AG04450 (cell line): ENCODE measurements at regions not wholly inside any gene's neighbourhood (a gene's known extent, or its start where the extent isn't known, plus 50 kb on each side); places are given as distances from the start of the nearest gene placed in this dataset.

ENCODE experiments used
- CTCF ChIA-PET: fragments of 300-600, 350-600 bp; formaldehyde crosslinking; extraction: SDS; loops from one replicate; lab custom pipeline; 2022; ENCODE audit warnings: antibody characterized with exemption, inconsistent platforms; lab: Charles Lee
- POLR2A ChIA-PET: fragments of 350-600 bp; formaldehyde crosslinking; extraction: SDS; loops from one replicate; lab custom pipeline; 2021; ENCODE audit warnings: antibody characterized with exemption, inconsistent platforms; lab: Yijun Ruan, JAX
- DNase-seq: peaks from one replicate; pipeline ENCODE4 v3.0.0-alpha.2; 2011; ENCODE audit warnings: low read depth, low spot score
- H3K27ac ChIP-seq: one replicate; pipeline ENCODE4 v1.5.1; 2012; ENCODE audit warnings: low read depth, low read length, control low read depth
- H3K27me3 ChIP-seq: one replicate; pipeline ENCODE4 v1.6.0; 2012; ENCODE audit warnings: low read length; ENCODE audit not compliant: control insufficient read depth, insufficient read depth
- H3K4me3 ChIP-seq: 2 replicates; pipeline ENCODE4 v1.5.1; 2011; ENCODE audit warnings: mild to moderate bottlenecking, low read depth, low read length, control low read depth
- H3K9me3 ChIP-seq: 2 replicates; pipeline ENCODE4 v1.5.1; 2012; ENCODE audit warnings: low read length; ENCODE audit not compliant: control insufficient read depth, insufficient read depth
- CTCF ChIP-seq: IDR thresholded peaks from 2 replicates; pipeline ENCODE4 v1.5.1; 2011; ENCODE audit warnings: low read depth, low read length, control low read depth, inconsistent platforms

- Histone ChIP-seq H3K9me3 (no peaks in the 10 kb centered on the region; the same call in 1 of the 2 replicates), H3K27ac (no peak overlapping the region), H3K27me3 (no peaks in the 10 kb centered on the region), H3K4me3 (no peak overlapping the region)
- no peak for TF ChIP-seq CTCF
- POLR2A ChIA-PET, result no interaction called here
- CTCF ChIA-PET, result no interaction called here
- no peak for DNase-seq
Measured at GRCh38 chr18:45336448-45336847, 278.8 kb upstream of the SLC14A2 start.

GRCh38 chr18:45337477-45337876 lies 277.8 kb upstream of the SLC14A2 start:
- ChIA-PET POLR2A (no interaction called here), CTCF (no interaction called here)
- TF ChIP-seq CTCF, result no peak
- Histone ChIP-seq H3K4me3 (no peak overlapping the region), H3K9me3 (no peaks in the 10 kb centered on the region; the same call in 1 of the 2 replicates), H3K27me3 (no peaks in the 10 kb centered on the region), H3K27ac (no peak overlapping the region)
- no peak for DNase-seq

DNA sequence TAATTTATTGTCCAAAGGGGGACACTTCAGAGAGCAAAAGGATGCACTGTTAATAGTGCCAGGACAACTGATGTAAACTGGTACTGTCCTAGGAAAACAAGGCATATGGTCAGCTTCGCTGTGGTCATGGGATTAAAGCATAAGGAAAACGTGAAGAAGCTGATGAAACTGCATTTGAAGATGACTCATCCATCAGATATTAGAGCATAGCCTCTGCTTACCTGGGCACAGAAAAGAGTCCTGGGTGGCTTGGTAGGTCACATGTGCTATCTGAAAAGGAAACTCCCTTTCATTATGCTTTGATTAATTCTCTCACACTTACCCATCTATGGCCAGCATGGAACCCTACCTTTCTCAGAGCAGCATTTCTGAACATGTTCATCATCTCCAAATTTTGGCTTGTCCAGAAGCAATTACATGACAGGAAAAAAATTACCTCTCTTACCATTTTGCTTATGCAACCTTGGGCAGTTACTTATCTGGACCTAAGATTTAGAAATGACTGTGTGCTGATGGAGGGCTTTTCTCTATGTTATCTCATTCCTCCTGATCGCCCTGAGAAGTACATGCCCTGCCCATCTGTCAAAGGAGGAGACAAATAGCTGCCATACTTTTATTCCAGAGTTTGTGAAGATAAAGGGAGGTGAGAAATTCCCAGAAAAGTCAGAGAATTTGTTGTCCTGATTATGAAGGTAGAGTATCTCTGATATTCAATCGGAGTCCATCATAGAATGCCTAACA lies 275.3 kb upstream of the SLC14A2 start:
- no peak for DNase-seq
- Histone ChIP-seq H3K9me3 (no peaks in the 10 kb centered on the region; the same call in 1 of the 2 replicates), H3K4me3 (no peak overlapping the region), H3K27ac (no peak overlapping the region), H3K27me3 (no peaks in the 10 kb centered on the region)
- TF ChIP-seq CTCF, result no peak
- POLR2A ChIA-PET, result no interaction called here
- CTCF ChIA-PET, result interaction anchor here (0.6 kb wide), 1 partner anchor 687 kb away, joined by 3 read pairs; no protein-coding TSS in a partner anchor

- H3K9me3 ChIP-seq, result no peaks in the 10 kb centered on the region; the same call in 1 of the 2 replicates
- no peak for DNase-seq
- POLR2A ChIA-PET, result no interaction called here
- CTCF ChIA-PET, result no interaction called here
- no peak for TF ChIP-seq CTCF
- no peak overlapping the region for H3K4me3 ChIP-seq
- no peak overlapping the region for H3K27ac ChIP-seq
- H3K27me3 ChIP-seq, result no peaks in the 10 kb centered on the region
Measured at GRCh38 chr18:45340884-45341283, 274.4 kb upstream of the SLC14A2 start.

- DNase-seq, result no peak
- ChIA-PET POLR2A (no interaction called here), CTCF (interaction anchor here (1.2 kb wide), 1 partner anchor 128 kb away, joined by 3 read pairs; no protein-coding TSS in a partner anchor)
- no peak overlapping the region for H3K27ac ChIP-seq
- no peak overlapping the region for H3K4me3 ChIP-seq
- H3K27me3 ChIP-seq, result no peaks in the 10 kb centered on the region
- no peaks in the 10 kb centered on the region; the same call in 1 of the 2 replicates for H3K9me3 ChIP-seq
- no peak; the same call in 1 of the 2 replicates for TF ChIP-seq CTCF
Measured at GRCh38 chr18:45341454-45341853, 273.8 kb upstream of the SLC14A2 start.
